ENCODE measurements at regions not wholly inside any gene's neighbourhood (a gene's known extent, or its start where the extent isn't known, plus 50 kb on each side); places are given as distances from the start of the nearest gene placed in this dataset.
"Not testable (repeated sequence)": the region's sequence is repeated elsewhere in the genome, so short reads cannot be mapped to it uniquely, and the experiment has no call there.

DNA sequence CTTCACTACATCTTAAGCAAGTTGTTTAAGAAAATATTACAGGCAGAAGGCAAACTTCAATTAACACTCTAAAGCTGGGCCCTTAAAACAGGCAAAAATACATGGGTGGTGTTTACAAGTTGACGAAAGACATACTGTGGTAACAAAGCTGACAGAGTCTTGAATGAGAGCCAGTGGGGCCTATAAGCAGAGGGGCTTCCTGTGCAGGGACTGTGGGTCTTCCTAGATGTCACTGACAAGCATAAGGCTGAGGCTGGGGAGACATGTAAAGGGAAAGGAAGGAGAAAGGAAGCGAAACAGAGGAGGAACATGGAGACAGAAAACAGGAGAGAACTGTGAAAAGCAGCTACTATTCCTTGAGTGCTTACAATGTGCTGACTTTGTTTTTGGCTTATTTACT, 308.0 kb upstream of the RPS23 start:
- no peak for FAIRE-seq
- H3K9me3 Mint-ChIP-seq (ENCODE audit: unreplicated experiment) = peaks cover 27% of the 10 kb centered on the region

DNA sequence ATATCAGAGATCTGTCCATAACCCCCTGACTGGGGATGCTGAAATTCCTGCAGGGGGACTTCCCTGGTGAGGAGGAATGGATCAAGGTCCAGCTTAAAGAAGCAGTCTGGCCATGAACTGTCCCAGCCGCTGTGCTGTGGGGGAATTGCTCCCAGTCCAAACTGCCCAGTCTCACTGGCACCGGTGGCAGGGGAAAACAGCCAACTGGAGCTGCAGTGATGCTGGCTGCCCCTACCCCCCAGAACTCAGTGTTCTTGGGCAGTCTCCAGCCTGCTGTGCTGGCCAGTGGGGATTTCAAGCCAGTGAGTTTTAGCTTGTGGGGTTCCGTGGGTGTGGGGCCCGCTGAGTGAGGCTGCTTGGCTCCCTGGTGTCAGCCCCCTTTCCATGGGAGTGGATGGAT, 306.5 kb upstream of the RPS23 start:
- TF ChIP-seq, protein P1, sequence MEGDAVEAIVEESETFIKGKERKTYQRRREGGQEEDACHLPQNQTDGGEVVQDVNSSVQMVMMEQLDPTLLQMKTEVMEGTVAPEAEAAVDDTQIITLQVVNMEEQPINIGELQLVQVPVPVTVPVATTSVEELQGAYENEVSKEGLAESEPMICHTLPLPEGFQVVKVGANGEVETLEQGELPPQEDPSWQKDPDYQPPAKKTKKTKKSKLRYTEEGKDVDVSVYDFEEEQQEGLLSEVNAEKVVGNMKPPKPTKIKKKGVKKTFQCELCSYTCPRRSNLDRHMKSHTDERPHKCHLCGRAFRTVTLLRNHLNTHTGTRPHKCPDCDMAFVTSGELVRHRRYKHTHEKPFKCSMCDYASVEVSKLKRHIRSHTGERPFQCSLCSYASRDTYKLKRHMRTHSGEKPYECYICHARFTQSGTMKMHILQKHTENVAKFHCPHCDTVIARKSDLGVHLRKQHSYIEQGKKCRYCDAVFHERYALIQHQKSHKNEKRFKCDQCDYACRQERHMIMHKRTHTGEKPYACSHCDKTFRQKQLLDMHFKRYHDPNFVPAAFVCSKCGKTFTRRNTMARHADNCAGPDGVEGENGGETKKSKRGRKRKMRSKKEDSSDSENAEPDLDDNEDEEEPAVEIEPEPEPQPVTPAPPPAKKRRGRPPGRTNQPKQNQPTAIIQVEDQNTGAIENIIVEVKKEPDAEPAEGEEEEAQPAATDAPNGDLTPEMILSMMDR (IDR thresholded peaks at IDR 0.05; ENCODE audit: insufficient read depth, low read depth, low read length) = no peak
- no peak for TF ChIP-seq EZH2 (IDR thresholded peaks at IDR 0.05; ENCODE audit: insufficient read depth, low read length)
- no peak for FAIRE-seq
- peaks cover 21% of the 10 kb centered on the region for H3K9me3 Mint-ChIP-seq (ENCODE audit: unreplicated experiment)

More for the DNA sequence above, 308.0 kb upstream of the RPS23 start:
- H3K27ac Mint-ChIP-seq (ENCODE audit: unreplicated experiment) = no peak overlapping the region
- H3K36me3 ChIP-seq (ENCODE audit: insufficient read depth, low read length) = no peaks in the 10 kb centered on the region
- no peaks in the 10 kb centered on the region for H3K27me3 ChIP-seq (ENCODE audit: insufficient read depth, low read length)
- H2AFZ ChIP-seq (ENCODE audit: low read depth, low read length) = peak overlapping the region; percentile 27
- H3K4me2 ChIP-seq (ENCODE audit: low read length) = no peak overlapping the region
- no peak for TF ChIP-seq EZH2 (IDR thresholded peaks at IDR 0.05; ENCODE audit: insufficient read depth, low read length)
- TF ChIP-seq, protein P1 (IDR thresholded peaks at IDR 0.05; ENCODE audit: insufficient read depth, low read depth, low read length) = no peak
- H4K20me1 ChIP-seq (ENCODE audit: insufficient read depth, low read length) = no peaks in the 10 kb centered on the region
- DNase-seq (ENCODE audit: low read depth) = no peak
- no peaks in the 10 kb centered on the region for H3K79me2 ChIP-seq (ENCODE audit: insufficient read depth, low read length)
- H3K27ac ChIP-seq (ENCODE audit: low read depth, low read length) = no peak overlapping the region
- no peaks in the 10 kb centered on the region for H3K9me3 ChIP-seq (ENCODE audit: insufficient read depth, low read depth, low read length)
- no peaks in the 10 kb centered on the region for H3K27me3 Mint-ChIP-seq (ENCODE audit: low read depth, unreplicated experiment)
- H3K4me3 ChIP-seq (ENCODE audit: insufficient read depth, low read depth, low read length) = no peak overlapping the region
- H3K4me1 ChIP-seq (ENCODE audit: insufficient read depth, low read length) = no peaks in the 10 kb centered on the region
- no peak overlapping the region for H3K4me3 Mint-ChIP-seq (ENCODE audit: unreplicated experiment)
- H3K9ac ChIP-seq (ENCODE audit: low read length) = no peak overlapping the region
- H3K4me1 Mint-ChIP-seq (ENCODE audit: low read depth, unreplicated experiment) = peaks cover 2% of the 10 kb centered on the region
- peaks cover 3% of the 10 kb centered on the region for H3K36me3 Mint-ChIP-seq (ENCODE audit: low read depth, unreplicated experiment)

GRCh38 chr5:82583331-82583730, 305.2 kb upstream of the RPS23 start:
- H3K36me3 ChIP-seq (ENCODE audit: insufficient read depth, low read length); H3K27ac ChIP-seq (ENCODE audit: low read depth, low read length); H3K4me1 Mint-ChIP-seq (ENCODE audit: low read depth, unreplicated experiment); H3K27me3 ChIP-seq (ENCODE audit: insufficient read depth, low read length); H3K36me3 Mint-ChIP-seq (ENCODE audit: low read depth, unreplicated experiment); H3K4me3 Mint-ChIP-seq (ENCODE audit: unreplicated experiment); H3K9ac ChIP-seq (ENCODE audit: low read length); DNase-seq (ENCODE audit: low read depth); H3K4me3 ChIP-seq (ENCODE audit: insufficient read depth, low read depth, low read length); H3K9me3 ChIP-seq (ENCODE audit: insufficient read depth, low read depth, low read length); H3K27me3 Mint-ChIP-seq (ENCODE audit: low read depth, unreplicated experiment); H3K79me2 ChIP-seq (ENCODE audit: insufficient read depth, low read length); FAIRE-seq; H3K27ac Mint-ChIP-seq (ENCODE audit: unreplicated experiment); H2AFZ ChIP-seq (ENCODE audit: low read depth, low read length); H3K4me2 ChIP-seq (ENCODE audit: low read length); H4K20me1 ChIP-seq (ENCODE audit: insufficient read depth, low read length); H3K4me1 ChIP-seq (ENCODE audit: insufficient read depth, low read length): not testable (repeated sequence)
- H3K9me3 Mint-ChIP-seq (ENCODE audit: unreplicated experiment) = peaks cover 19% of the 10 kb centered on the region

More for the DNA sequence above, 306.5 kb upstream of the RPS23 start:
- Histone ChIP-seq H3K9ac (ENCODE audit: low read length) (no peak overlapping the region), H4K20me1 (ENCODE audit: insufficient read depth, low read length) (no peaks in the 10 kb centered on the region), H3K36me3 (ENCODE audit: insufficient read depth, low read length) (no peaks in the 10 kb centered on the region), H3K9me3 (ENCODE audit: insufficient read depth, low read depth, low read length) (no peaks in the 10 kb centered on the region), H3K27me3 (ENCODE audit: insufficient read depth, low read length) (no peaks in the 10 kb centered on the region), H3K27ac (ENCODE audit: low read depth, low read length) (no peak overlapping the region), H3K4me1 (ENCODE audit: insufficient read depth, low read length) (no peaks in the 10 kb centered on the region), H2AFZ (ENCODE audit: low read depth, low read length) (no peak overlapping the region), H3K4me3 (ENCODE audit: insufficient read depth, low read depth, low read length) (no peak overlapping the region), H3K4me2 (ENCODE audit: low read length) (no peak overlapping the region), H3K79me2 (ENCODE audit: insufficient read depth, low read length) (no peaks in the 10 kb centered on the region)
- no peak overlapping the region for H3K4me3 Mint-ChIP-seq (ENCODE audit: unreplicated experiment)
- H3K27ac Mint-ChIP-seq (ENCODE audit: unreplicated experiment) = no peak overlapping the region
- H3K27me3 Mint-ChIP-seq (ENCODE audit: low read depth, unreplicated experiment) = no peaks in the 10 kb centered on the region
- no peak for DNase-seq (ENCODE audit: low read depth)
- peaks cover 2% of the 10 kb centered on the region for H3K36me3 Mint-ChIP-seq (ENCODE audit: low read depth, unreplicated experiment)
- H3K4me1 Mint-ChIP-seq (ENCODE audit: low read depth, unreplicated experiment) = no peaks in the 10 kb centered on the region
